A549 (cell line): ENCODE measurements at regions not wholly inside any gene's neighbourhood (a gene's known extent, or its start where the extent isn't known, plus 50 kb on each side); places are given as distances from the start of the nearest gene placed in this dataset.

Source experiments
- ATAC-seq, 2 experiments: fragments of 200-7000 bp in 1 of 2; fragments of >200 bp in 1 of 2; cut with Nextera tagmentation in 1 of 2; cut with Tn5 transposase in 1 of 2; 3 replicates each; pipeline versions ENCODE4 v1.8.0 to v1.9.1; 2018 to 2020; ENCODE audit warnings: mild to moderate bottlenecking in 1 of 2, moderate library complexity in 1 of 2
- CTCF ChIA-PET: fragments of 300-600 bp; sonication (Branson Sonifier 250); formaldehyde crosslinking; extraction: SDS; loops from one replicate; lab custom pipeline; 2021; ENCODE audit warnings: antibody characterized with exemption, inconsistent platforms; lab: Yijun Ruan, JAX
- POLR2A ChIA-PET: fragments of 350-600 bp; formaldehyde crosslinking; extraction: SDS; loops from one replicate; lab custom pipeline; 2021; ENCODE audit warnings: antibody characterized with exemption, inconsistent platforms; lab: Yijun Ruan, JAX
- DNase-seq, 2 experiments: peaks; one replicate each; pipeline versions ENCODE4 v3.0.0 to v3.0.0-alpha.2; 2011 to 2016; ENCODE audit warnings: low read depth in 1 of 2, low spot score in 1 of 2
- FAIRE-seq: peaks from 2 replicates; lab custom pipeline; 2011; peaks lifted over from hg19 to GRCh38; lab: Jason Lieb, UNC
- H3K27ac ChIP-seq, 2 experiments: fragments of >200 bp; sonication (Bioruptor Twin); formaldehyde crosslinking; 3 replicates each; pipeline ENCODE4 v1.5.1; 2016 to 2017
- H3K4me1 ChIP-seq: fragments of >200 bp; sonication (Bioruptor Twin); formaldehyde crosslinking; 3 replicates; pipeline ENCODE4 v1.6.1; 2016
- H3K4me2 ChIP-seq: fragments of >200 bp; sonication (Bioruptor Twin); formaldehyde crosslinking; 3 replicates; pipeline ENCODE4 v1.6.1; 2016
- H3K4me3 ChIP-seq: fragments of >200 bp; sonication (Bioruptor Twin); formaldehyde crosslinking; 3 replicates; pipeline ENCODE4 v1.5.1; 2016
- H3K9me3 ChIP-seq: fragments of >200 bp; sonication (Bioruptor Twin); formaldehyde crosslinking; 3 replicates; pipeline ENCODE4 v1.6.1; 2016
- CBX8 ChIP-seq: fragments of 200-600 bp; sonication (generic); IDR thresholded peaks from 2 replicates; pipeline ENCODE4 v1.6.1; 2016
- CEBPB ChIP-seq, 2 experiments: fragments of >200 bp in 1 of 2; sonication (Bioruptor Twin) in 1 of 2; formaldehyde crosslinking in 1 of 2; IDR thresholded peaks; 2 replicates each; pipeline ENCODE4 v1.6.1; 2012 to 2016
- CHD2 ChIP-seq: fragments of 150-350 bp; IDR thresholded peaks from 2 replicates; pipeline ENCODE4 v1.6.1; 2014; ENCODE audit warnings: low read length; ENCODE audit not compliant: partially characterized antibody
- E2F6 ChIP-seq: IDR thresholded peaks from 2 replicates; pipeline ENCODE4 v1.6.1; 2012; ENCODE audit warnings: low read depth, borderline replicate concordance
- EHMT2 ChIP-seq: fragments of 200-600 bp; sonication (generic); IDR thresholded peaks from 2 replicates; pipeline ENCODE4 v1.6.1; 2016; ENCODE audit warnings: antibody characterized with exemption, low read depth, mild to moderate bottlenecking, moderate library complexity
- EP300 ChIP-seq, 2 experiments: fragments of >200 bp; sonication (Bioruptor Twin); formaldehyde crosslinking; IDR thresholded peaks; 2 replicates in 1 of 2; 3 replicates in 1 of 2; pipeline ENCODE4 v1.6.1; 2016 to 2017
- FOSB ChIP-seq: fragments of 250-450 bp; sonication (Bioruptor Pico); IDR thresholded peaks from 2 replicates; pipeline ENCODE4 v1.5.0; 2020; ENCODE audit warnings: mild to moderate bottlenecking, moderate library complexity
- HDAC2 ChIP-seq: fragments of 200-600 bp; sonication (generic); IDR thresholded peaks from 2 replicates; pipeline ENCODE4 v1.6.1; 2016
- HOXA7 ChIP-seq: fragments of 250-450 bp; sonication (Bioruptor Pico); IDR thresholded peaks from 2 replicates; pipeline ENCODE4 v1.5.0; 2020; ENCODE audit warnings: mild to moderate bottlenecking, moderate library complexity
- HOXB13 ChIP-seq: fragments of 250-450 bp; sonication (Bioruptor Pico); IDR thresholded peaks from 2 replicates; pipeline ENCODE4 v1.5.0; 2020; ENCODE audit warnings: low read depth, mild to moderate bottlenecking, moderate library complexity
- HOXB5 ChIP-seq: fragments of 250-450 bp; sonication (Bioruptor Pico); IDR thresholded peaks from 2 replicates; pipeline ENCODE4 v1.5.0; 2020; ENCODE audit warnings: mild to moderate bottlenecking, moderate library complexity
- JUNB ChIP-seq: fragments of >200 bp; sonication (Bioruptor Twin); formaldehyde crosslinking; IDR thresholded peaks from 2 replicates; pipeline ENCODE4 v1.6.1; 2016
- MAFK ChIP-seq: fragments of 450-650 bp; IDR thresholded peaks from 2 replicates; pipeline ENCODE4 v1.6.1; 2014; ENCODE audit not compliant: partially characterized antibody
- NFE2L2 ChIP-seq: fragments of 150-350 bp; conservative IDR thresholded peaks from 2 replicates; pipeline ENCODE4 v1.6.1; 2014; ENCODE audit warnings: low read length
- NR3C1 ChIP-seq: fragments of >200 bp; sonication (Bioruptor Twin); formaldehyde crosslinking; IDR thresholded peaks from 3 replicates; pipeline ENCODE4 v1.6.1; 2017
- POLR2AphosphoS2 ChIP-seq: conservative IDR thresholded peaks from 2 replicates; pipeline ENCODE4 v1.6.1; 2012; ENCODE audit warnings: low read length, improper control_type of control experiment, inconsistent platforms
- RAD21 ChIP-seq, 2 experiments: fragments of >200 bp in 1 of 2; sonication (Bioruptor Twin) in 1 of 2; formaldehyde crosslinking in 1 of 2; IDR thresholded peaks in 1 of 2; conservative IDR thresholded peaks in 1 of 2; 2 replicates in 1 of 2; 3 replicates in 1 of 2; pipeline ENCODE4 v1.6.1; 2012 to 2018; ENCODE audit warnings: inconsistent platforms in 1 of 2
- RCOR1 ChIP-seq: fragments of 150-350 bp; IDR thresholded peaks from 2 replicates; pipeline ENCODE4 v1.6.1; 2014; ENCODE audit warnings: antibody characterized with exemption, low read length, low read depth
- REST ChIP-seq: fragments of 200-600 bp; sonication (generic); IDR thresholded peaks from 2 replicates; pipeline ENCODE4 v1.6.1; 2016; ENCODE audit warnings: antibody characterized with exemption, mild to moderate bottlenecking, moderate library complexity
- TP53 ChIP-seq: fragments of 250-450 bp; sonication (Bioruptor Pico); IDR thresholded peaks from 2 replicates; pipeline ENCODE4 v1.5.0; 2021; ENCODE audit warnings: mild to moderate bottlenecking, moderate library complexity
- ZNF302 ChIP-seq: fragments of 250-450 bp; sonication (Bioruptor Pico); IDR thresholded peaks from 2 replicates; pipeline ENCODE4 v1.9.0; 2021; ENCODE audit warnings: inconsistent platforms, mild to moderate bottlenecking, moderate library complexity
- WGBS: methylation state at CpG from one replicate; pipeline ENCODE4 v1.1.6; 2017; ENCODE audit errors: missing lambda C conversion rate; 5-methylcytosine and 5-hydroxymethylcytosine counted together
- TF ChIP-seq, protein P1 (sequence below): fragments of >200 bp; sonication (Bioruptor Twin); formaldehyde crosslinking; IDR thresholded peaks from 2 replicates; pipeline ENCODE4 v1.6.1; 2016
- TF ChIP-seq, protein P2 (sequence below): fragments of >200 bp; sonication (Bioruptor Twin); formaldehyde crosslinking; IDR thresholded peaks from 3 replicates; pipeline ENCODE4 v1.6.1; 2016

DNA sequence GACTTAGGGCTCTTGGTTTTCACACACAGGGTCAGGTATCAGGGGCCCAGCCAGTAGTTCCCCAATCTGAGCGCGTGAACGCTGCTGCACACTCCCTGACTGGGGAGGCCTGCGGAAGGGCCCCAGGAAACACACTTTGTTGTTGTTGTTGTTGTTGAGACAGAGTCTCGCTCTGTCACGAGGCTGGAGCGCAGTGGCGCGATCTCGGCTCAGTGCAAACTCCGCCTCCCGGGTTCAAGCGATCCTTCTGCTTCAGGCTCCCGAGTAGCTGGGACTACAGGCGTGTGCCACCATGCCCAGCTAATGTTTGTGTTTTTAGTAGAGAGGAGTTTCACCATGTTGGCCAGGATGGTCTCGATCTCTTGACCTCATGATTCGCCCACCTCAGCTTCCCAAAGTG is 190.4 kb upstream of the GPR12 start:
- H3K9me3 ChIP-seq: no peaks in the 10 kb centered on the region
- FAIRE-seq (no peak), ATAC-seq (no peak), DNase-seq (no peak)
- WGBS: 93% methylated on average over 17 of the region's 17 CpGs
- ChIA-PET POLR2A (no interaction called here), CTCF (interaction anchor here (0.9 to 15.8 kb wide), 5 partner anchors 10 to 833 kb away, joined by 3 to 197 read pairs (median 5); no protein-coding TSS in a partner anchor)
- H3K4me1 ChIP-seq: no peaks in the 10 kb centered on the region
- H3K4me2 ChIP-seq: no peak overlapping the region
- TF ChIP-seq, protein P1, sequence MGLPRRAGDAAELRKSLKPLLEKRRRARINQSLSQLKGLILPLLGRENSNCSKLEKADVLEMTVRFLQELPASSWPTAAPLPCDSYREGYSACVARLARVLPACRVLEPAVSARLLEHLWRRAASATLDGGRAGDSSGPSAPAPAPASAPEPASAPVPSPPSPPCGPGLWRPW: no peak
- TF ChIP-seq RAD21 (conservative IDR thresholded peaks at IDR 0.05 in 1 of 2, IDR thresholded peaks at IDR 0.05 in 1 of 2) (no peak), HDAC2 (no peak), TP53 (CRISPR knock-in tag) (no peak), E2F6 (no peak), RCOR1 (no peak), JUNB (no peak), ZNF302 (no peak), HOXB5 (CRISPR knock-in tag) (no peak)
- TF ChIP-seq, protein P2, sequence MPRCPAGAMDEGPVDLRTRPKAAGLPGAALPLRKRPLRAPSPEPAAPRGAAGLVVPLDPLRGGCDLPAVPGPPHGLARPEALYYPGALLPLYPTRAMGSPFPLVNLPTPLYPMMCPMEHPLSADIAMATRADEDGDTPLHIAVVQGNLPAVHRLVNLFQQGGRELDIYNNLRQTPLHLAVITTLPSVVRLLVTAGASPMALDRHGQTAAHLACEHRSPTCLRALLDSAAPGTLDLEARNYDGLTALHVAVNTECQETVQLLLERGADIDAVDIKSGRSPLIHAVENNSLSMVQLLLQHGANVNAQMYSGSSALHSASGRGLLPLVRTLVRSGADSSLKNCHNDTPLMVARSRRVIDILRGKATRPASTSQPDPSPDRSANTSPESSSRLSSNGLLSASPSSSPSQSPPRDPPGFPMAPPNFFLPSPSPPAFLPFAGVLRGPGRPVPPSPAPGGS: no peak
- no peak overlapping the region for H3K4me3 ChIP-seq
- H3K27ac ChIP-seq: no peak overlapping the region

GRCh38 chr13:26950546-26950945 is 190.0 kb upstream of the GPR12 start:
- no peak overlapping the region for H3K4me2 ChIP-seq
- ATAC-seq (no peak), DNase-seq (no peak), FAIRE-seq (no peak)
- no peaks in the 10 kb centered on the region for H3K9me3 ChIP-seq
- H3K27ac ChIP-seq: no peak overlapping the region
- TF ChIP-seq, protein P1: no peak
- TF ChIP-seq EP300 (IDR thresholded peaks at IDR 0.05) (no peak), CEBPB (IDR thresholded peaks at IDR 0.05) (no peak), MAFK (no peak), NR3C1 (no peak), REST (no peak), CBX8 (no peak), HOXB13 (CRISPR knock-in tag) (no peak), E2F6 (no peak), HOXA7 (CRISPR knock-in tag) (no peak), FOSB (CRISPR knock-in tag) (no peak), EHMT2 (no peak), CHD2 (no peak), POLR2AphosphoS2 (no peak), NFE2L2 (no peak)
- TF ChIP-seq, protein P2: no peak
- POLR2A ChIA-PET: no interaction called here
- no peaks in the 10 kb centered on the region for H3K4me1 ChIP-seq
- no peak overlapping the region for H3K4me3 ChIP-seq
- WGBS: 90% methylated on average over 10 of the region's 10 CpGs
- CTCF ChIA-PET: interaction anchor here (0.9 to 15.8 kb wide), 7 partner anchors 10 to 875 kb away, joined by 3 to 197 read pairs (median 3); no protein-coding TSS in a partner anchor
